Neutrophil (primary cell): ENCODE measurements at regions not wholly inside any gene's neighbourhood (a gene's known extent, or its start where the extent isn't known, plus 50 kb on each side); places are given as distances from the start of the nearest gene placed in this dataset.
"Not testable (repeated sequence)": the region's sequence is repeated elsewhere in the genome, so short reads cannot be mapped to it uniquely, and the experiment has no call there.

ENCODE experiments used
- H3K27ac ChIP-seq: fragments of 200-600 bp; sonication (generic); 2 replicates; pipeline ENCODE4 v1.5.1; 2016; ENCODE audit warnings: mild to moderate bottlenecking, moderate library complexity
- H3K27me3 ChIP-seq: fragments of 200-600 bp; sonication (generic); 2 replicates; pipeline ENCODE4 v1.6.0; 2016; ENCODE audit warnings: mild to moderate bottlenecking
- H3K36me3 ChIP-seq: fragments of 200-600 bp; sonication (generic); 2 replicates; pipeline ENCODE4 v1.5.1; 2017
- H3K4me1 ChIP-seq, 2 experiments: fragments of 200-600 bp in 1 of 2; sonication (generic) in 1 of 2; 1 replicate in 1 of 2; 2 replicates in 1 of 2; pipeline versions ENCODE4 v1.5.1 to v1.6.1; 2013 to 2016; ENCODE audit warnings: low read depth in 1 of 2, low read length in 1 of 2, mild to moderate bottlenecking in 1 of 2, moderate library complexity in 1 of 2; ENCODE audit not compliant: control insufficient read depth in 1 of 2, insufficient read depth in 1 of 2
- H3K4me3 ChIP-seq, 2 experiments: fragments of 200-600 bp in 1 of 2; sonication (generic) in 1 of 2; 1 replicate in 1 of 2; 2 replicates in 1 of 2; pipeline ENCODE4 v1.5.1; 2013 to 2016; ENCODE audit warnings: low read depth in 1 of 2, low read length in 1 of 2, mild to moderate bottlenecking in 1 of 2, moderate library complexity in 1 of 2
- H3K9me3 ChIP-seq: fragments of 200-600 bp; sonication (generic); 2 replicates; pipeline ENCODE4 v1.5.1; 2016
- TF ChIP-seq, protein P1 (sequence below): fragments of 200-600 bp; sonication (generic); IDR thresholded peaks from 2 replicates; pipeline ENCODE4 v1.5.1; 2016; ENCODE audit warnings: antibody characterized with exemption

DNA sequence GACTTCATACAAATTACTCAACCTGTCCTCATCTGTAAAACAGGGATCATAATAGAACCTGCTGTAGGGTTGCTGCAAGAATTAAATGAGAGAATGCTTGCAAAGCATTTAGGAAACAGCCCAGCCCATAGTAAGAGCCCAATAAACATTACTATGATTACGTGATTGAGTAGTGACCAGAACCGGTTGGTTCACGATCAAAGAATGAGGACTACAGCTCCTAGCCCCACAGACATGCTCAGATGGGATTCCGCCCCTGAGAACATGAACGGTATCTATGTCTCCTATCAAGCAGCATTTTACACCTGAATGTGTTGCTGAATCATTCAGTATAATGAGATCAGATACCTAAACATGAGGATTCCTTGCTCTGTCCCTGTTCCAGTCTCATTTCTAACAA is 104.8 kb upstream of the ZNF648 start:
- H3K27ac ChIP-seq: no peak overlapping the region
- H3K36me3 ChIP-seq: no peaks in the 10 kb centered on the region
- H3K9me3 ChIP-seq: no peaks in the 10 kb centered on the region
- H3K4me1 ChIP-seq: peaks cover 26 to 29% of the 10 kb centered on the region in 2 experiments
- TF ChIP-seq, protein P1, sequence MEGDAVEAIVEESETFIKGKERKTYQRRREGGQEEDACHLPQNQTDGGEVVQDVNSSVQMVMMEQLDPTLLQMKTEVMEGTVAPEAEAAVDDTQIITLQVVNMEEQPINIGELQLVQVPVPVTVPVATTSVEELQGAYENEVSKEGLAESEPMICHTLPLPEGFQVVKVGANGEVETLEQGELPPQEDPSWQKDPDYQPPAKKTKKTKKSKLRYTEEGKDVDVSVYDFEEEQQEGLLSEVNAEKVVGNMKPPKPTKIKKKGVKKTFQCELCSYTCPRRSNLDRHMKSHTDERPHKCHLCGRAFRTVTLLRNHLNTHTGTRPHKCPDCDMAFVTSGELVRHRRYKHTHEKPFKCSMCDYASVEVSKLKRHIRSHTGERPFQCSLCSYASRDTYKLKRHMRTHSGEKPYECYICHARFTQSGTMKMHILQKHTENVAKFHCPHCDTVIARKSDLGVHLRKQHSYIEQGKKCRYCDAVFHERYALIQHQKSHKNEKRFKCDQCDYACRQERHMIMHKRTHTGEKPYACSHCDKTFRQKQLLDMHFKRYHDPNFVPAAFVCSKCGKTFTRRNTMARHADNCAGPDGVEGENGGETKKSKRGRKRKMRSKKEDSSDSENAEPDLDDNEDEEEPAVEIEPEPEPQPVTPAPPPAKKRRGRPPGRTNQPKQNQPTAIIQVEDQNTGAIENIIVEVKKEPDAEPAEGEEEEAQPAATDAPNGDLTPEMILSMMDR: no peak
- no peaks in the 10 kb centered on the region for H3K27me3 ChIP-seq
- no peak overlapping the region for H3K4me3 ChIP-seq

DNA sequence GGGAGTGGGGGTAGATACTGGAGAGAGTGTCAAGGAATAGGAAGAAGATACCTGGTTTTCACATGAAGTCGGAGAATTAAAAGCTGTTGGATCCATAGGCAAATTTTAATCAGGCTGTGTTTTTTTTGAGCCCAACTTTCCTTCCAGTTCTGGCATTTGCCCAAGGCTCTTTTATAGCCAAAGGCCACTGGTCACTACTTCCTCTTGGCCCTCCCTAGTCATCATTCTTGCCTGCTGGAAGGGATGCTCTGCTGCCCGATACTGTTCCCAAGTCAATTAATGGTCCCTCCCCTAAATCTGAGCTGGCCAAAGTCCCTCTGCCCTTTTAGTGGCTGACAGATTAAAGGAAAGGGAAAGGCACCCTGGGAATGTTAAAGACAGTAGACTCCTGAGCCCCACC is 102.8 kb upstream of the ZNF648 start:
- Histone ChIP-seq H3K4me1 (peaks cover 5 to 9% of the 10 kb centered on the region in 2 experiments), H3K9me3 (no peaks in the 10 kb centered on the region), H3K4me3 (no peak overlapping the region), H3K36me3 (no peaks in the 10 kb centered on the region), H3K27me3 (no peaks in the 10 kb centered on the region), H3K27ac (peak overlapping the region; percentile 32)
- TF ChIP-seq, protein P1: no peak

DNA sequence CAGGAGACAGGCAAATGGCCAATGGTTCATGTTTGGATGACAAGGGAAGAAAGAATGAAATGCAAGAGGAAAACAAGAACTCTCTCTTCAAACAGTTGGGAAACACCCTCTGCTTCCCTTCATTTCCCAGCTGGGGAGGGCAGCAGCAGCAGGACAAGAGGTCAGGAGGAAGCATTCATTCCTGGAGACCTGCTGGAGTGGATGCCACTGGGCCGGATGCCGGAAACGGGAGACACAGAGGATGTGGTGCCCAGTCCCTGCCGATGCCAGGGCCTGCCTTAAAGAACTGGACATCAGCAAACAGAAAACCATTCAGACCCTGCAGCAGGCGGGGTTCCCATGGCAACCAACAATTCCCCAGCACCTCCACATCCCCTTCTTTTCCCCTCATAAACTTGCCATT is 102.3 kb upstream of the ZNF648 start:
- Histone ChIP-seq H3K27ac (peak overlapping the region; percentile 30), H3K4me3 (no peak overlapping the region), H3K27me3 (no peaks in the 10 kb centered on the region), H3K36me3 (no peaks in the 10 kb centered on the region), H3K4me1 (peaks cover under 1 to 4% of the 10 kb centered on the region in 2 experiments), H3K9me3 (no peaks in the 10 kb centered on the region)
- TF ChIP-seq, protein P1: no peak

DNA sequence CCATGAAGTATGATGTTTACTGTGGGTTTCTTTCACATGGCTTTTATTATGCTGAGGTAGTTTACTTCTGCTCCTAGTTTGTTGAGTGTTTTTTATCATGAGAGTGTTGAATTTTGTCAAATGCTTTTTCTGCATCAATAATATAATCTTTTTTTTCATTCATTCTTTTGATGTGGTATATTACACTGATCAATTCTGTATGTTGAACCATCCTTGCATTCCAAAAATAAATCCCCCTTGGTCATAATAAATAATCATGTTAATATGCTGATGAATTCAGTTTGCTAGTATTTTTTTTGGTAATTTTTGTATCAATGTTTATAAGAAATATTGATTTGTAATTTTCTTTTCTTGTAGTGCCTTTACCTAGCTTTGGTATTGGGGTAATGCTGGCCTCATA is 97.9 kb upstream of the ZNF648 start:
- Histone ChIP-seq H3K4me1 (no peaks in the 10 kb centered on the region), H3K9me3 (no peaks in the 10 kb centered on the region), H3K36me3 (no peaks in the 10 kb centered on the region), H3K27me3 (no peaks in the 10 kb centered on the region), H3K27ac (no peak overlapping the region), H3K4me3 (no peak overlapping the region)
- TF ChIP-seq, protein P1: no peak

DNA sequence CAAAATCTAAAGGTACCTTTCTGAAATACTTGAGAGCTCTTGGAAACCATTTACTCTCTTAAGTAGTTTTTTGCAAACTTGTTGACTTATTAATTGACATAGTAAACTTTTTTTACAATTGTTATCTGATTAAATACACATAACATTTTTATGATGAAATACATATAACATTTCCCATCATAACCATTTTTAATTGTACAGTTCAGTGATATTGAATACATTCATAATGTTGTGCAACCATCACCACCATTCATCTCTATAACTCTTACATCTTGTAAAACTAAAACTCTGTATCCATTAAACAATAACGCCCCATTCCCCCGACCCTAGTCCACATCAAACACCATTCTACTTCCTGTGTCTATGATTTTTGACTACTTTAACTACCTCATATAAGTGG is 95.7 kb upstream of the ZNF648 start:
- Histone ChIP-seq H3K36me3 (no peaks in the 10 kb centered on the region), H3K27ac (no peak overlapping the region), H3K27me3 (no peaks in the 10 kb centered on the region), H3K4me1 (peaks cover 0 to 9% of the 10 kb centered on the region in 2 experiments), H3K9me3 (no peaks in the 10 kb centered on the region), H3K4me3 (no peak overlapping the region)
- TF ChIP-seq, protein P1: no peak

DNA sequence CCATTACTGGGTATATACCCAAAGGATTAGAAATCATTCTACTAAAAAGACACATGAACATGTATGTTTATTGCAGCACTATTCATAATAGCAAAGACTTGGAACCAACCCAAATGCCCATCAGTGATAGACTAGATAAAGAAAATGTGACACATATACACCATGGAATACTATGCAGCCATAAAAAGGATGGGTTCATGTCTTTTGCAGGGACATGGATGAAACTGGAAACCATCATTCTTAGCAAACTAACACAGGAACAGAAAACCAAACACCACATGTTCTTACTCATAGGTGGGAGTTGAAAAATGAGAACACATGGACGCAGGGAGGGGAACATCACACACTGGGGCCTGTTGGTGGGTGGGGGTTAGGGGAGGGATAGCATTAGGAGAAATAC is 92.9 kb upstream of the ZNF648 start:
- H3K9me3 ChIP-seq, H3K36me3 ChIP-seq, H3K27ac ChIP-seq, H3K4me3 ChIP-seq, H3K27me3 ChIP-seq: not testable (repeated sequence)
- peaks cover 16 to 26% of the 10 kb centered on the region in 2 experiments for H3K4me1 ChIP-seq
